GM12874 (cell line): ENCODE measurements at regions not wholly inside any gene's neighbourhood (a gene's known extent, or its start where the extent isn't known, plus 50 kb on each side); places are given as distances from the start of the nearest gene placed in this dataset.

Experiments used
- TF ChIP-seq, protein P1 (sequence below): IDR thresholded peaks from 2 replicates; pipeline ENCODE4 v1.5.1; 2011; ENCODE audit warnings: low read depth, mild to moderate bottlenecking, control low read depth, low read length, moderate library complexity; ENCODE audit not compliant: insufficient read depth

DNA sequence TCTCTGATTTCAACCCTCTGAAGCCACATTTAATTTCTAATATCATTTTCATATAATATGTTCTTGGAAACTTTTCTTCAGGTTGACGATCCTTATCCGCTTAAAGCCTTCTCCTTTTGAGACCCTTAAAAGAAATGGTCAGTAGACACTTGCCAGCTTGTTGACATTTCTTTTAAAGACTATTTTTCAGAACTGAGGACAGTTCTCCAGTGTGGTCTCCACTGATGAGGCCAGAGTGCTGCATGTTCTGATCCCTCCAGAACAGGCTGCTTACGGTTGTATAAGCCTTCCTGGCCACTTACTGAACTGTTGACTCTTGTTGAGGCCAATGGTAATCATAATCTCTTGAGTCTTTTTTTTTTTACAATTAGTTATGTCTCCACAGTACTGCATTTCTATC is 477.3 kb downstream of the FGF9 start:
- TF ChIP-seq, protein P1, sequence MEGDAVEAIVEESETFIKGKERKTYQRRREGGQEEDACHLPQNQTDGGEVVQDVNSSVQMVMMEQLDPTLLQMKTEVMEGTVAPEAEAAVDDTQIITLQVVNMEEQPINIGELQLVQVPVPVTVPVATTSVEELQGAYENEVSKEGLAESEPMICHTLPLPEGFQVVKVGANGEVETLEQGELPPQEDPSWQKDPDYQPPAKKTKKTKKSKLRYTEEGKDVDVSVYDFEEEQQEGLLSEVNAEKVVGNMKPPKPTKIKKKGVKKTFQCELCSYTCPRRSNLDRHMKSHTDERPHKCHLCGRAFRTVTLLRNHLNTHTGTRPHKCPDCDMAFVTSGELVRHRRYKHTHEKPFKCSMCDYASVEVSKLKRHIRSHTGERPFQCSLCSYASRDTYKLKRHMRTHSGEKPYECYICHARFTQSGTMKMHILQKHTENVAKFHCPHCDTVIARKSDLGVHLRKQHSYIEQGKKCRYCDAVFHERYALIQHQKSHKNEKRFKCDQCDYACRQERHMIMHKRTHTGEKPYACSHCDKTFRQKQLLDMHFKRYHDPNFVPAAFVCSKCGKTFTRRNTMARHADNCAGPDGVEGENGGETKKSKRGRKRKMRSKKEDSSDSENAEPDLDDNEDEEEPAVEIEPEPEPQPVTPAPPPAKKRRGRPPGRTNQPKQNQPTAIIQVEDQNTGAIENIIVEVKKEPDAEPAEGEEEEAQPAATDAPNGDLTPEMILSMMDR = no peak

DNA sequence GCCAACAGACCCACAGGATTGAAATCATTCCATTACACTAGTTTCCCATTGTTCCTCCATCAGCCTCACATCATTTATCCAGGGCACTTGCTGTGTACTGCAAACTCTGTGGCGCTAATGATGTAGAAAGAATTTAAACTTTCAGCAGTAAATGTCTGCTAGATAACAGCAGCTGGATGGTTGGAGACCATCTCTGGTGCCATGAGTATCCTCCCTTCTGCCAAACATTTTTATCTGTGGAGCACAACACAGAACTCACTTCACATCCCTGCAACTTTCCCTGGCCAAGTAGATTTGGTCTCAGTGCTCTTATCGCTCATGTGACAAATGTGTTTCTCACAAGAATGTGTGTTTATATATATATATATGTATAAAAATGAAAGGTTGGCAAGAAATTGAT is 481.9 kb downstream of the FGF9 start:
- TF ChIP-seq, protein P1 = no peak

DNA sequence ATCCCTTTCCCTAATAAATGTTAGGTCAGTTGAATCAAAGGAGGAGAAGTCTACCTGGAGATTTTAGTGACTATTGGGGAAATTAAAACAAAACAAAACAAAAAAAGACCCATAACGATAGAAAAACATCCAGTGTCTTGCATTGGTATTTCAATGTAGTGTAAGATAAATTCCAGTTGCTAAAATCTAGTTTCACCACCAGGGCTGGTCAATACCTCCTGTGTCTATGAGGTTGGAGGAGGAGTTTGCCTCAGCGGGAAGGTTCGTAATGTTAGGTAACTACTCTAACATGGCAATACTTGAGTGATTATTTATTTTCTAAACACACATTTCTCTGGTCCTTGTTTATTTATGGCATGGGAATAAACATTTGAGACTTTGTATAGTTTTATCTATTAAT is 483.2 kb downstream of the FGF9 start:
- TF ChIP-seq, protein P1 = no peak

DNA sequence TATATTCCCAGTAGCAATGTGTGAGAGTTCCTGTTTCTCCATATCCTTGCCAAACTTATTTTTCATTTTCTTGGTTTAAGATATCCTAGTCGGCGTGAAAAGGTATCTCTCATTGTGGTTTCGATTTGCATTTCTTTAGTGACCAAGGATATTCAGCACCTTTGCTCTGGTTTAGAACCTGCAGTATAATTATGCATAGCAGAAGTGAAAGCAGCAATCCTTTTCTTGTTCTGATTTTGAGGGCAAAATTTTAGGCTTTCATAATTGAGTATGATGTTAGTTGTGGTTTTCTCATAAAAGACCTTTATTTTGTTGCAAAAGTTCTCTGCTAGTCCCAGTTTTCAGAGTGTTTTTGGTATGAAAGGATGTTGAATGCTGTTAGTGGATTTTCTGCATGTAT is 491.0 kb downstream of the FGF9 start:
- TF ChIP-seq, protein P1 = no peak

DNA sequence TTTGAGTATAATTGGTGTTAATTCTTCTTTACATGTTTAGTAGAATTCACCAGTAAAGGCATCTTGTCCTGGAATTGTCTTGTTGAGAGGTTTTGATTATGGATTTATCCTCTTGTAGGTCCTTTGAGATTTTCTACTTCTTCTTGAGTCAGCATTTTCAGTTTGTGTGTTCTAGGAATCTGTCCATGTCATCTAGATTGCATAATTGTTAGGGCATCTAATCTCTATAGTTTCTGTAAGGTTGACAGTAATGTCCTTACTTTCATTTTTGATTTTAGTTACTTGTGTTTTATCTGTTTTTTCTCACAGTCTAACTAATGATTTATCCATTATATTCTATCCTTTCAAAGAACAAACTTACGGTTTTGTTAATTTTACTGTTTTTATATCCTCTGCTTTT is 492.0 kb downstream of the FGF9 start:
- TF ChIP-seq, protein P1 = no peak

DNA sequence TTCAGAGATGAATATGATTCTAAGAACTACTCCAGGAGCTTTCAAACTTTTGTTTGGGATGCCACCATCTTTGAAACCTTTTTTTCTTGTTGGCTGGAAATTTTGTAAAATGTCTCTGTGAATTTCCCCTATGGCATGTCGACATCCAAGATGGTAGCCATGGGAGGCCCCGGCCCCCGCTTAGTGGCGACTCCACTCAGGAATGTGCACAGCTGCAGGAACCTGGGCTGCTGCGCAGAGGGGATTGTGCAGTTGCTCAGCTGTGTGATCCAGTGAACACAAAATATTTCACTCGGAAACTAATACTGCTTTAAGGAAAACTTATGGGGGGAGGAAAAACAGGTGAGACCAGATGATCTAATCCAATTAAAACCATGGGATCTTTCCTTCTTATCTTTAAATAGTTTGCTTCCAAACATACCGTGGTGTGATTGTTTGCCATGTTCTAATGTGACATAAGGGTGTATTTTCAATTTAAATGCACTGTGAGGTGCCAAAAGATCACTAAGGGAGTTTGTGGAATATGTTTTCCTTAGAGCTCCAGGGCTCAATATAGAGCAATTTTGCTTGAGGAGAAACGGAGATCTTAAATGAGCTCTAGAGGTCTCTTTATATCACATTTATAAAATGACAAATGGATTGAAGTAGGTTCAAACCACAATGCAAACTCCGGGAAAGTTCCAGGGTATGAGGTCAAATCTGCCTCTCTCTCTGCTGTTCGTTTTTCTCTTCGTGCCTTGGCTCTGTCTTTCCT is 497.7 kb downstream of the FGF9 start:
- TF ChIP-seq, protein P1 = no peak

DNA sequence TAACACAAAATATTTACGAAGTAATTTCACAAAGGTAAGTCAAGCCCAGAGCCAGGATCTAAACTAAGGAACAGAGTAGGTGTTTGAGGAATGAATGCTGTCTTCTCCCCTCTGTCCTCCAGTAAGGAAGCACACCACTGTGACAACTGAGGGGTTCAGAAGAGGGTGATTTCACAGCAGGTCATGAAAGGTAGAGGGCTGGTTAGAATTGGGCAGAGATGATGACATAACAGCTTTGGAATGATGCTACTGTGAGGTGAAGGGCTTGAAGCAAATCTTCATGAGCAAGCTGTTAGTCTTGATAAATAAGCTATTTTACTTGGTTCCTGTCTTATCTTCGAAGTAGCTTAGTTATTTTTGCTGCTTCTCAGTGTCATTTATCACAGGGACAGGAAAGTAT is 498.6 kb downstream of the FGF9 start:
- TF ChIP-seq, protein P1 = no peak

DNA sequence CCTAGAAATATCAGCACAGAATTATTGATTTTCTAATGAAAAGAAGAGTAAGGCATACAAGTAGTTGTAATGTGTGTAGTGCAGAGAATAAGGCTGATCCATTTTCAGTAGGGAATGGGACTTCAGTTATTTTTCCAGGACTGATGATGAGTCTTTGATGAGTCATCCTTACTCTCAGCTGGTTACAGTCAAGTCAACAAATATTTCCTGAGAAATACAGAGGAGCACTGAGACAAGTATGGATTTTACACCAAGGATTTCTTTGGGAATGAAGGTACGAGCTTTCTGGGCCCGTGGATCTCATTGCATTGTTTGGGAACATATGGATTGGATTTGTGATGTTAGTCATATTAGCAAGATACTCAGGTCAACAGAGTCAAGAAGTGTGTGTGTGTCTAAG is 502.7 kb downstream of the FGF9 start:
- TF ChIP-seq, protein P1 = no peak
